Neuronal stem cell (in vitro differentiated cells): ENCODE measurements at regions not wholly inside any gene's neighbourhood (a gene's known extent, or its start where the extent isn't known, plus 50 kb on each side); places are given as distances from the start of the nearest gene placed in this dataset.

Source experiments
- DNase-seq: peaks from one replicate; pipeline ENCODE4 v3.0.0-alpha.2; 2013; ENCODE audit warnings: low spot score
- H2AFZ ChIP-seq: one replicate; pipeline ENCODE4 v1.6.1; 2013; ENCODE audit warnings: mild to moderate bottlenecking, low read length, inconsistent platforms
- H2AK5ac ChIP-seq: 2 replicates; pipeline ENCODE4 v1.6.1; 2013; ENCODE audit warnings: low read depth, mild to moderate bottlenecking, inconsistent platforms, low read length, moderate library complexity, mixed read lengths
- H2BK120ac ChIP-seq: 2 replicates; pipeline ENCODE4 v1.6.1; 2013; ENCODE audit warnings: low read depth, mild to moderate bottlenecking, inconsistent platforms, low read length, moderate library complexity, mixed read lengths
- H2BK12ac ChIP-seq: one replicate; pipeline ENCODE4 v1.6.1; 2013; ENCODE audit warnings: low read length, inconsistent platforms
- H2BK15ac ChIP-seq: 2 replicates; pipeline ENCODE4 v1.6.1; 2013; ENCODE audit warnings: mild to moderate bottlenecking, low read length, inconsistent platforms, mixed read lengths
- H2BK5ac ChIP-seq: one replicate; pipeline ENCODE4 v1.6.1; 2013; ENCODE audit warnings: inconsistent platforms, mild to moderate bottlenecking, low read length, moderate library complexity
- H3K14ac ChIP-seq: one replicate; pipeline ENCODE4 v1.6.1; 2013; ENCODE audit warnings: low read length, inconsistent platforms
- H3K18ac ChIP-seq: 2 replicates; pipeline ENCODE4 v1.6.1; 2013; ENCODE audit warnings: low read length, inconsistent platforms
- H3K23ac ChIP-seq: 2 replicates; pipeline ENCODE4 v1.6.1; 2013; ENCODE audit warnings: low read depth, mild to moderate bottlenecking, mixed read lengths, low read length, inconsistent platforms; ENCODE audit not compliant: poor library complexity
- H3K27ac ChIP-seq: replicated peaks from 3 replicates; pipeline ENCODE4 v1.5.1; 2013; ENCODE audit warnings: low read length, inconsistent platforms
- H3K27me3 ChIP-seq, 3 experiments: 2 replicates each; pipeline ENCODE4 v1.6.1; 2013; ENCODE audit warnings: low read length in 3 of 3, mild to moderate bottlenecking in 2 of 3, inconsistent platforms in 1 of 3, low read depth in 1 of 3, mixed read lengths in 1 of 3, moderate library complexity in 1 of 3; ENCODE audit not compliant: control insufficient read depth in 3 of 3, insufficient read depth in 3 of 3
- H3K36me3 ChIP-seq, 2 donors: replicated peaks in 1 of 2; 2 replicates each; pipeline ENCODE4 v1.6.1; 2013; ENCODE audit warnings: low read length in 2 of 2; ENCODE audit not compliant: control insufficient read depth in 2 of 2, insufficient read depth in 2 of 2
- H3K4ac ChIP-seq: 2 replicates; pipeline ENCODE4 v1.6.1; 2013; ENCODE audit warnings: inconsistent platforms, mild to moderate bottlenecking, low read length, moderate library complexity
- H3K4me1 ChIP-seq, 2 donors: 1 replicate in 1 of 2; 2 replicates in 1 of 2; pipeline ENCODE4 v1.6.1; 2013; ENCODE audit warnings: low read length in 2 of 2, low read depth in 1 of 2; ENCODE audit not compliant: control insufficient read depth in 2 of 2, insufficient read depth in 1 of 2
- H3K4me2 ChIP-seq: one replicate; pipeline ENCODE4 v1.6.1; 2013; ENCODE audit warnings: mild to moderate bottlenecking, low read length, inconsistent platforms; ENCODE audit not compliant: insufficient read depth, poor library complexity, severe bottlenecking
- H3K4me3 ChIP-seq, 2 donors: 2 replicates each; pipeline ENCODE4 v1.5.1; 2013; ENCODE audit warnings: low read length in 2 of 2, mild to moderate bottlenecking in 2 of 2, inconsistent platforms in 1 of 2, moderate library complexity in 1 of 2
- H3K79me1 ChIP-seq: one replicate; pipeline ENCODE4 v1.6.1; 2013; ENCODE audit warnings: low read depth, mild to moderate bottlenecking, inconsistent platforms, low read length, moderate library complexity
- H3K9ac ChIP-seq: one replicate; pipeline ENCODE4 v1.6.1; 2013; ENCODE audit warnings: mild to moderate bottlenecking, low read depth, low read length, inconsistent platforms; ENCODE audit not compliant: poor library complexity
- H3K9me3 ChIP-seq, 2 donors: replicated peaks in 1 of 2; 2 replicates each; pipeline versions ENCODE3 to v1.6.1; 2013; ENCODE audit warnings: low read length in 2 of 2, mild to moderate bottlenecking in 2 of 2, inconsistent platforms in 1 of 2, low read depth in 1 of 2, mixed read lengths in 1 of 2, moderate library complexity in 1 of 2; ENCODE audit not compliant: control insufficient read depth in 2 of 2, insufficient read depth in 1 of 2
- H4K8ac ChIP-seq: one replicate; pipeline ENCODE4 v1.6.1; 2013; ENCODE audit warnings: low read depth, mild to moderate bottlenecking, inconsistent platforms, low read length, moderate library complexity
- H4K91ac ChIP-seq: one replicate; pipeline ENCODE4 v1.6.1; 2013; ENCODE audit warnings: low read length, low read depth, mild to moderate bottlenecking, inconsistent platforms; ENCODE audit not compliant: poor library complexity
- WGBS, 2 donors: extraction: QIAGEN DNeasy Blood & Tissue Kit; methylation state at CpG; one replicate each; pipeline ENCODE4 v1.1.7; 2013; ENCODE audit warnings: missing lambda C conversion rate in 2 of 2, mixed read lengths in 1 of 2; ENCODE audit not compliant: insufficient read length in 2 of 2, insufficient replicate concordance in 1 of 2; ENCODE audit errors: extremely low coverage in 2 of 2; 5-methylcytosine and 5-hydroxymethylcytosine counted together

GRCh38 chr9:13879981-13880380 lies 434.0 kb downstream of the NFIB start:
- Histone ChIP-seq H4K91ac (no peak overlapping the region), H2BK15ac (no peak overlapping the region), H3K9me3 (peaks cover 0 to 4% of the 10 kb centered on the region in 2 donors), H2BK120ac (no peak overlapping the region), H4K8ac (no peak overlapping the region), H2BK5ac (no peak overlapping the region), H3K27me3 (no peaks in the 10 kb centered on the region), H3K4me3 (no peak overlapping the region), H3K23ac (no peak overlapping the region), H3K36me3 (no peaks in the 10 kb centered on the region), H2AK5ac (no peak overlapping the region), H3K9ac (no peak overlapping the region), H2BK12ac (no peak overlapping the region), H3K4me1 (no peaks in the 10 kb centered on the region), H3K14ac (no peak overlapping the region), H3K4ac (no peak overlapping the region), H3K18ac (no peak overlapping the region), H3K79me1 (peaks cover 2% of the 10 kb centered on the region), H3K4me2 (no peak overlapping the region), H2AFZ (no peak overlapping the region), H3K27ac (no peak overlapping the region)
- WGBS, 2 donors, result no CpG with 5 or more reads among the region's 1 CpG
- DNase-seq, result no peak

- H3K4me3 ChIP-seq, result no peak overlapping the region
- no peak overlapping the region for H2BK5ac ChIP-seq
- H3K36me3 ChIP-seq, result no peaks in the 10 kb centered on the region
- H2BK12ac ChIP-seq, result no peak overlapping the region
- H3K9me3 ChIP-seq, result peaks cover 0 to 1% of the 10 kb centered on the region in 2 donors
- peaks cover 2% of the 10 kb centered on the region for H3K79me1 ChIP-seq
- no peak overlapping the region for H3K9ac ChIP-seq
- H4K91ac ChIP-seq, result no peak overlapping the region
- no peak overlapping the region for H2AK5ac ChIP-seq
- DNase-seq, result no peak
- H3K4ac ChIP-seq, result no peak overlapping the region
- H4K8ac ChIP-seq, result no peak overlapping the region
- H3K18ac ChIP-seq, result no peak overlapping the region
- no peak overlapping the region for H3K4me2 ChIP-seq
- H3K4me1 ChIP-seq, result no peaks in the 10 kb centered on the region
- no peak overlapping the region for H2BK15ac ChIP-seq
- H2AFZ ChIP-seq, result no peak overlapping the region
- H3K23ac ChIP-seq, result no peak overlapping the region
- WGBS, 2 donors, result no CpG with 5 or more reads among the region's 3 CpGs
- no peak overlapping the region for H2BK120ac ChIP-seq
- no peak overlapping the region for H3K27ac ChIP-seq
- H3K27me3 ChIP-seq, result no peaks in the 10 kb centered on the region
- H3K14ac ChIP-seq, result no peak overlapping the region
Observed at GRCh38 chr9:13879011-13879410, 434.9 kb downstream of the NFIB start.

- H3K4ac ChIP-seq, result no peak overlapping the region
- H3K18ac ChIP-seq, result no peak overlapping the region
- no peak overlapping the region for H2BK120ac ChIP-seq
- H2AFZ ChIP-seq, result no peak overlapping the region
- no peak overlapping the region for H3K4me3 ChIP-seq
- H3K79me1 ChIP-seq, result peaks cover 2% of the 10 kb centered on the region
- H2AK5ac ChIP-seq, result no peak overlapping the region
- H3K27me3 ChIP-seq, result no peaks in the 10 kb centered on the region
- H4K8ac ChIP-seq, result no peak overlapping the region
- H4K91ac ChIP-seq, result no peak overlapping the region
- no peak overlapping the region for H3K23ac ChIP-seq
- H3K36me3 ChIP-seq, result no peaks in the 10 kb centered on the region
- no peak overlapping the region for H2BK15ac ChIP-seq
- DNase-seq, result no peak
- H3K14ac ChIP-seq, result no peak overlapping the region
- H2BK12ac ChIP-seq, result no peak overlapping the region
- H3K9me3 ChIP-seq, result no peaks in the 10 kb centered on the region
- no peak overlapping the region for H3K9ac ChIP-seq
- no peak overlapping the region for H3K27ac ChIP-seq
- H3K4me2 ChIP-seq, result no peak overlapping the region
- H2BK5ac ChIP-seq, result no peak overlapping the region
- no CpG with 5 or more reads among the region's 3 CpGs for WGBS, 2 donors
- no peaks in the 10 kb centered on the region for H3K4me1 ChIP-seq
Observed at GRCh38 chr9:13878241-13878711, 435.7 kb downstream of the NFIB start.

- H3K9ac ChIP-seq, result no peak overlapping the region
- H3K4me1 ChIP-seq, result no peaks in the 10 kb centered on the region
- WGBS, 2 donors, result no CpG with 5 or more reads among the region's 1 CpG
- H3K27me3 ChIP-seq, result no peaks in the 10 kb centered on the region
- DNase-seq, result no peak
- H3K4ac ChIP-seq, result no peak overlapping the region
- no peak overlapping the region for H2BK12ac ChIP-seq
- no peak overlapping the region for H4K8ac ChIP-seq
- H3K79me1 ChIP-seq, result peaks cover 2% of the 10 kb centered on the region
- no peaks in the 10 kb centered on the region for H3K36me3 ChIP-seq
- no peak overlapping the region for H2AFZ ChIP-seq
- H2BK120ac ChIP-seq, result no peak overlapping the region
- no peak overlapping the region for H3K4me3 ChIP-seq
- H2BK5ac ChIP-seq, result no peak overlapping the region
- no peak overlapping the region for H3K4me2 ChIP-seq
- H3K18ac ChIP-seq, result no peak overlapping the region
- no peak overlapping the region for H3K27ac ChIP-seq
- H2AK5ac ChIP-seq, result no peak overlapping the region
- H4K91ac ChIP-seq, result no peak overlapping the region
- no peaks in the 10 kb centered on the region for H3K9me3 ChIP-seq
- H3K23ac ChIP-seq, result no peak overlapping the region
- H2BK15ac ChIP-seq, result no peak overlapping the region
- no peak overlapping the region for H3K14ac ChIP-seq
Observed at GRCh38 chr9:13876741-13877140, 437.2 kb downstream of the NFIB start.
